GM20000 (cell line): ENCODE measurements at regions not wholly inside any gene's neighbourhood (a gene's known extent, or its start where the extent isn't known, plus 50 kb on each side); places are given as distances from the start of the nearest gene placed in this dataset.

Source experiments
- DNase-seq: peaks from one replicate; pipeline ENCODE4 v3.0.0; 2012; ENCODE audit warnings: low spot score
- CTCF ChIP-seq: IDR thresholded peaks from 2 replicates; pipeline ENCODE4 v1.5.1; 2012; ENCODE audit warnings: mild to moderate bottlenecking, control low read depth; ENCODE audit errors: extremely low read depth, missing control alignments

- DNase-seq = no peak
- TF ChIP-seq CTCF = no peak
These were observed 54.3 kb upstream of the GALNT2 start for GRCh38 chr1:230012741-230013140.

GRCh38 chr1:230016159-230016558, 50.9 kb upstream of the GALNT2 start:
- TF ChIP-seq CTCF = no peak
- DNase-seq = no peak
